Transverse colon (tissue), 4 donors: ENCODE measurements at regions not wholly inside any gene's neighbourhood (a gene's known extent, or its start where the extent isn't known, plus 50 kb on each side); places are given as distances from the start of the nearest gene placed in this dataset.

Experiments used
- DNase-seq: peaks from one replicate; pipeline ENCODE4 v3.0.0-alpha.2; 2019
- H3K27ac ChIP-seq, 4 donors: fragments of 200-600 bp; sonication (generic); 2 replicates each; pipeline ENCODE4 v1.5.1; 2016 to 2018; ENCODE audit warnings: inconsistent platforms in 4 of 4
- H3K27me3 ChIP-seq: fragments of 200-600 bp; sonication (generic); 2 replicates; pipeline ENCODE4 v1.5.1; 2017; ENCODE audit warnings: inconsistent platforms
- H3K36me3 ChIP-seq, 4 donors: fragments of 200-600 bp; sonication (generic); 2 replicates each; pipeline ENCODE4 v1.5.1; 2017 to 2019; ENCODE audit warnings: inconsistent platforms in 4 of 4
- H3K4me1 ChIP-seq, 4 donors: fragments of 200-600 bp; sonication (generic); 2 replicates each; pipeline ENCODE4 v1.5.1; 2017 to 2020; ENCODE audit warnings: inconsistent platforms in 4 of 4
- H3K4me3 ChIP-seq, 4 donors: fragments of 200-600 bp; sonication (generic); 1 replicate in 1 of 4; 2 replicates in 3 of 4; pipeline versions ENCODE4 v1.5.1 to v1.6.1; 2017 to 2019; ENCODE audit warnings: inconsistent platforms in 4 of 4
- H3K9me3 ChIP-seq, 2 donors: fragments of 200-600 bp; sonication (generic); 2 replicates each; pipeline ENCODE4 v1.5.1; 2017 to 2019; ENCODE audit warnings: inconsistent platforms in 2 of 2
- CTCF ChIP-seq, 5 experiments: fragments of 200-600 bp in 3 of 5; fragments of 450-650 bp in 2 of 5; sonication (generic) in 3 of 5; IDR thresholded peaks; 1 replicate in 2 of 5; 2 replicates in 3 of 5; pipeline ENCODE4 v1.5.1; 2016 to 2017; ENCODE audit warnings: antibody characterized with exemption in 5 of 5, inconsistent platforms in 3 of 5, mild to moderate bottlenecking in 2 of 5, moderate library complexity in 1 of 5
- EP300 ChIP-seq: sonication (generic); formaldehyde crosslinking; IDR thresholded peaks from one replicate; pipeline ENCODE4 v1.6.1; 2017; ENCODE audit warnings: antibody characterized with exemption, low read depth
- POLR2A ChIP-seq: fragments of 450-650 bp; IDR thresholded peaks from one replicate; pipeline ENCODE4 v1.6.1; 2016; ENCODE audit warnings: antibody characterized with exemption, mild to moderate bottlenecking, moderate library complexity
- POLR2AphosphoS5 ChIP-seq, 3 donors: sonication (generic); formaldehyde crosslinking; IDR thresholded peaks; one replicate each; pipeline ENCODE4 v1.6.1; 2016; ENCODE audit warnings: antibody characterized with exemption in 3 of 3
- WGBS, 2 donors: methylation state at CpG; one replicate each; pipeline ENCODE4 v1.1.5; 2018; ENCODE audit warnings: low coverage in 1 of 2; 5-methylcytosine and 5-hydroxymethylcytosine counted together
- in situ Hi-C, 4 donors: fragments of 200-750 bp; cut with MboI; loops; one replicate each; pipeline versions ENCODE4 v1.15.0 to v1.15.1; 2017; ENCODE audit warnings: low sequenced_read_pairs in 3 of 4, low pct_ligation_motif_present in 1 of 4, low pct_unique_long_range_greater_than_20kb in 1 of 4
- intact Hi-C: fragments of 100-400 bp; cut with DNase I; formaldehyde crosslinking; loops from one replicate; pipeline ENCODE4 v1.15.1; 2023; ENCODE audit warnings: low total_unique reads

- 17 to 54% methylated on average over 1 to 13 of the region's 13 CpGs for WGBS, 2 donors
- DNase-seq = peak; percentile 15
These were observed 94.2 kb upstream of the IGFBP3 start for GRCh38 chr7:46015107-46015868.

GRCh38 chr7:46011501-46011900 lies 90.4 kb upstream of the IGFBP3 start:
- WGBS, 2 donors = 13 to 19% methylated on average over 1 of the region's 1 CpG
- TF ChIP-seq CTCF (IDR thresholded peaks at IDR 0.05) (no peak), POLR2A (no peak), POLR2AphosphoS5 (IDR thresholded peaks at IDR 0.05) (no peak), EP300 (no peak)
- intact Hi-C loops (no loop called here), in situ Hi-C loops (no loop called here)
- no peaks in the 10 kb centered on the region for H3K9me3 ChIP-seq
- no peak for DNase-seq
- H3K36me3 ChIP-seq = no peaks in the 10 kb centered on the region
- no peak overlapping the region for H3K27ac ChIP-seq
- H3K4me1 ChIP-seq = no peaks in the 10 kb centered on the region
- H3K4me3 ChIP-seq = no peak overlapping the region
- no peaks in the 10 kb centered on the region for H3K27me3 ChIP-seq

More at GRCh38 chr7:46015107-46015868, 94.2 kb upstream of the IGFBP3 start:
- TF ChIP-seq EP300 (no peak), CTCF (IDR thresholded peaks at IDR 0.05) (no peak), POLR2AphosphoS5 (IDR thresholded peaks at IDR 0.05) (no peak), POLR2A (no peak)
- no peak overlapping the region for H3K4me3 ChIP-seq
- intact Hi-C loops = no loop called here
- H3K36me3 ChIP-seq = no peaks in the 10 kb centered on the region
- H3K27ac ChIP-seq = no peak overlapping the region
- in situ Hi-C loops = no loop called here
- H3K9me3 ChIP-seq = no peaks in the 10 kb centered on the region
- H3K4me1 ChIP-seq = no peaks in the 10 kb centered on the region
- H3K27me3 ChIP-seq = no peaks in the 10 kb centered on the region

GRCh38 chr7:46011059-46011458 lies 90.0 kb upstream of the IGFBP3 start:
- intact Hi-C loops = no loop called here
- no peak for TF ChIP-seq POLR2AphosphoS5 (IDR thresholded peaks at IDR 0.05)
- in situ Hi-C loops = no loop called here

GRCh38 chr7:46009211-46009610 lies 88.1 kb upstream of the IGFBP3 start:
- Histone ChIP-seq H3K4me3 (no peak overlapping the region), H3K9me3 (no peaks in the 10 kb centered on the region), H3K36me3 (no peaks in the 10 kb centered on the region), H3K27ac (no peak overlapping the region), H3K4me1 (no peaks in the 10 kb centered on the region), H3K27me3 (no peaks in the 10 kb centered on the region)
- 58 to 93% methylated on average over 2 of the region's 2 CpGs for WGBS, 2 donors
- no peak for DNase-seq
- TF ChIP-seq POLR2AphosphoS5 (IDR thresholded peaks at IDR 0.05) (no peak), EP300 (no peak), POLR2A (no peak), CTCF (IDR thresholded peaks at IDR 0.05) (no peak)
- intact Hi-C loops = no loop called here
- in situ Hi-C loops = no loop called here

More at GRCh38 chr7:46011059-46011458, 90.0 kb upstream of the IGFBP3 start:
- WGBS, 2 donors = 69% methylated on average over 2 of the region's 2 CpGs; no CpG with 5 or more reads in 1 of the 2 donors
- H3K36me3 ChIP-seq = no peaks in the 10 kb centered on the region
- no peaks in the 10 kb centered on the region for H3K4me1 ChIP-seq
- no peak overlapping the region for H3K27ac ChIP-seq
- H3K4me3 ChIP-seq = no peak overlapping the region
- no peak for DNase-seq
- H3K27me3 ChIP-seq = no peaks in the 10 kb centered on the region
- H3K9me3 ChIP-seq = no peaks in the 10 kb centered on the region
